HG03469 (cell line): ENCODE measurements at regions not wholly inside any gene's neighbourhood (a gene's known extent, or its start where the extent isn't known, plus 50 kb on each side); places are given as distances from the start of the nearest gene placed in this dataset.
"Not testable (repeated sequence)": the region's sequence is repeated elsewhere in the genome, so short reads cannot be mapped to it uniquely, and the experiment has no call there.

Source experiments
- ATAC-seq: cut with Tn5 transposase; IDR thresholded peaks from one replicate; pipeline ENCODE4 v1.9.1; 2021; ENCODE audit warnings: mild to moderate bottlenecking, moderate library complexity, moderate number of reproducible peaks; ENCODE audit not compliant: unreplicated experiment

GRCh38 chr12:116427200-116427930, 131.8 kb upstream of the MAP1LC3B2 start:
- no peak for ATAC-seq

- ATAC-seq, result no peak
Measured at GRCh38 chr12:116429826-116430360, 129.3 kb upstream of the MAP1LC3B2 start.

- ATAC-seq, result no peak
Measured at GRCh38 chr12:116430911-116431565, 128.1 kb upstream of the MAP1LC3B2 start.

GRCh38 chr12:116431677-116432300, 127.4 kb upstream of the MAP1LC3B2 start:
- no peak for ATAC-seq

GRCh38 chr12:116432314-116432750, 126.8 kb upstream of the MAP1LC3B2 start:
- ATAC-seq, result no peak

- no peak for ATAC-seq
Measured at GRCh38 chr12:116433249-116433648, 125.9 kb upstream of the MAP1LC3B2 start.

GRCh38 chr12:116434155-116435011, 124.8 kb upstream of the MAP1LC3B2 start:
- no peak for ATAC-seq

GRCh38 chr12:116435984-116436383, 123.2 kb upstream of the MAP1LC3B2 start:
- ATAC-seq, result no peak

- no peak for ATAC-seq
Measured at GRCh38 chr12:116436561-116437249, 122.5 kb upstream of the MAP1LC3B2 start.

- ATAC-seq, result no peak
Measured at GRCh38 chr12:116441292-116441691, 117.9 kb upstream of the MAP1LC3B2 start.

GRCh38 chr12:116442304-116442703, 116.9 kb upstream of the MAP1LC3B2 start:
- no peak for ATAC-seq

GRCh38 chr12:116442946-116443345, 116.2 kb upstream of the MAP1LC3B2 start:
- no peak for ATAC-seq

GRCh38 chr12:116443821-116444589, 115.2 kb upstream of the MAP1LC3B2 start:
- no peak for ATAC-seq

- ATAC-seq, result no peak
Measured at GRCh38 chr12:116444590-116444943, 114.6 kb upstream of the MAP1LC3B2 start.

GRCh38 chr12:116448165-116448739, 110.9 kb upstream of the MAP1LC3B2 start:
- ATAC-seq, result no peak

GRCh38 chr12:116450406-116450910, 108.7 kb upstream of the MAP1LC3B2 start:
- no peak for ATAC-seq

- not testable (repeated sequence) for ATAC-seq
Measured at GRCh38 chr12:116452975-116453374, 106.2 kb upstream of the MAP1LC3B2 start.

- ATAC-seq, result no peak
Measured at GRCh38 chr12:116453631-116454030, 105.5 kb upstream of the MAP1LC3B2 start.

- ATAC-seq, result no peak
Measured at GRCh38 chr12:116454076-116454475, 105.1 kb upstream of the MAP1LC3B2 start.
